Kidney (tissue), 13 donors: ENCODE measurements at regions not wholly inside any gene's neighbourhood (a gene's known extent, or its start where the extent isn't known, plus 50 kb on each side); places are given as distances from the start of the nearest gene placed in this dataset.

Experiments
- DNase-seq, 5 donors: peaks; one replicate each; pipeline ENCODE4 v3.0.0-alpha.2; 2013 to 2020
- FAIRE-seq: peaks from 2 replicates; lab custom pipeline; 2012; peaks lifted over from hg19 to GRCh38; lab: Jason Lieb, UNC
- H3K27ac ChIP-seq, 2 donors: one replicate each; pipeline ENCODE4 v1.7.0; 2013; ENCODE audit warnings: low read depth in 2 of 2, low read length in 2 of 2, inconsistent platforms in 1 of 2
- H3K27me3 ChIP-seq: one replicate; pipeline ENCODE4 v1.7.1; 2013; ENCODE audit warnings: low read length, inconsistent platforms; ENCODE audit not compliant: control insufficient read depth, insufficient read depth
- H3K36me3 ChIP-seq, 3 donors: one replicate each; pipeline versions ENCODE4 v1.7.0 to v1.7.1; 2013; ENCODE audit warnings: low read length in 3 of 3, control low read depth in 1 of 3, inconsistent platforms in 1 of 3; ENCODE audit not compliant: insufficient read depth in 3 of 3, control insufficient read depth in 2 of 3
- H3K4me1 ChIP-seq, 3 donors: one replicate each; pipeline versions ENCODE4 v1.7.0 to v1.7.1; 2013; ENCODE audit warnings: low read length in 3 of 3, inconsistent platforms in 1 of 3, low read depth in 1 of 3; ENCODE audit not compliant: control insufficient read depth in 2 of 3, insufficient read depth in 2 of 3
- H3K4me3 ChIP-seq, 3 donors: one replicate each; pipeline versions ENCODE4 v1.7.0 to v1.8.1; 2013; ENCODE audit warnings: low read length in 3 of 3, control low read depth in 1 of 3, inconsistent platforms in 1 of 3
- H3K9ac ChIP-seq, 3 donors: one replicate each; pipeline versions ENCODE4 v1.7.0 to v1.7.1; 2013; ENCODE audit warnings: low read length in 3 of 3, control low read depth in 1 of 3, inconsistent platforms in 1 of 3
- H3K9me3 ChIP-seq, 3 donors: one replicate each; pipeline versions ENCODE4 v1.7.0 to v1.7.1; 2013; ENCODE audit warnings: low read length in 3 of 3, control low read depth in 1 of 3, inconsistent platforms in 1 of 3; ENCODE audit not compliant: control insufficient read depth in 2 of 3, insufficient read depth in 1 of 3
- intact Hi-C: fragments of 100-400 bp; cut with DNase I; formaldehyde crosslinking; loops from one replicate; pipeline ENCODE4 v1.11.1; 2022
- TF ChIP-seq, protein P1 (sequence below): IDR thresholded peaks from 3 replicates; pipeline ENCODE4 v1.5.1; 2012; ENCODE audit warnings: mild to moderate bottlenecking, moderate library complexity, borderline replicate concordance; ENCODE audit not compliant: insufficient read depth; ENCODE audit errors: extremely low read depth
- donor health status: control.
- donor health status: control.
- donor health status: control.
- donor health status: control.
- donor health status: control.
- donor health status: DM: yes; HTN: yes; CAD: no.
- donor health status: Normal renal cell carcinoma (clear cell type).

DNA sequence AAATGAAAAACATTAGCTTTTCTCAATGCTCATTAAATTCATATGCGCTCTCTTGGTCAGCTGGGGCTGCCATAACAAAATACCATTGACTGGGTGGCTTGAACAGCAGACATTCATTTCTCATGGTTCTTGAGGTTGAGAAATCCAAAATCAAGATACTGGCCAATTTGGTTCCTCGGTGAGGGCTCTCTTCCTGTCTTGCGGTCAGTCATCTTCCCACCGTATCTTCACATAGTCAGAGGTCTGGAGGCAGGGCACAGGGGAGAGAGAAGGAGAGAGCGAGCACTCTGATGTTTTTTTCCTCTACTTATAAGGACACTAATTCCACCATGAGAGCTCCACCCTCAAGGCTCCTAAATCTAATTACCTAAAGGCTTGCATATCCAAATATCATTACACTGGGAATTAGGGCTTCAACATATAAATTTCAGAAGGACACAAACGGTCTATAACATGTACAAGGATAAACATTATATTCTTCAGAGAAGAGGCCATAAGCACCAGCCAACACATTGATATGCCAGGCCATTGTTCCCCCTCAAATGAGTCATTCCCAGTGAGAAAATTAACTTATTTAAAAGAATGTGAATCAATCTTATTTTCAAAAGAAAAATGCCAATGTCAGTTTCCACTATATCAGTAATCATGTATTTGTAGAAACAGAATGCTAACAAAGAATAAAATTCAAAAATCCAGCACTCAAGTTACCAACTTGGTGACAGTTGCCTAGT, 152.2 kb downstream of the BTG1 start:
- FAIRE-seq (no peak), DNase-seq (no peak)
- H3K4me1 ChIP-seq = no peaks in the 10 kb centered on the region
- intact Hi-C loops = no loop called here
- no peak overlapping the region for H3K27ac ChIP-seq
- H3K36me3 ChIP-seq = no peaks in the 10 kb centered on the region
- H3K27me3 ChIP-seq = no peaks in the 10 kb centered on the region
- no peak overlapping the region for H3K9ac ChIP-seq
- no peak overlapping the region for H3K4me3 ChIP-seq
- H3K9me3 ChIP-seq = no peaks in the 10 kb centered on the region
- TF ChIP-seq, protein P1, sequence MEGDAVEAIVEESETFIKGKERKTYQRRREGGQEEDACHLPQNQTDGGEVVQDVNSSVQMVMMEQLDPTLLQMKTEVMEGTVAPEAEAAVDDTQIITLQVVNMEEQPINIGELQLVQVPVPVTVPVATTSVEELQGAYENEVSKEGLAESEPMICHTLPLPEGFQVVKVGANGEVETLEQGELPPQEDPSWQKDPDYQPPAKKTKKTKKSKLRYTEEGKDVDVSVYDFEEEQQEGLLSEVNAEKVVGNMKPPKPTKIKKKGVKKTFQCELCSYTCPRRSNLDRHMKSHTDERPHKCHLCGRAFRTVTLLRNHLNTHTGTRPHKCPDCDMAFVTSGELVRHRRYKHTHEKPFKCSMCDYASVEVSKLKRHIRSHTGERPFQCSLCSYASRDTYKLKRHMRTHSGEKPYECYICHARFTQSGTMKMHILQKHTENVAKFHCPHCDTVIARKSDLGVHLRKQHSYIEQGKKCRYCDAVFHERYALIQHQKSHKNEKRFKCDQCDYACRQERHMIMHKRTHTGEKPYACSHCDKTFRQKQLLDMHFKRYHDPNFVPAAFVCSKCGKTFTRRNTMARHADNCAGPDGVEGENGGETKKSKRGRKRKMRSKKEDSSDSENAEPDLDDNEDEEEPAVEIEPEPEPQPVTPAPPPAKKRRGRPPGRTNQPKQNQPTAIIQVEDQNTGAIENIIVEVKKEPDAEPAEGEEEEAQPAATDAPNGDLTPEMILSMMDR = no peak

DNA sequence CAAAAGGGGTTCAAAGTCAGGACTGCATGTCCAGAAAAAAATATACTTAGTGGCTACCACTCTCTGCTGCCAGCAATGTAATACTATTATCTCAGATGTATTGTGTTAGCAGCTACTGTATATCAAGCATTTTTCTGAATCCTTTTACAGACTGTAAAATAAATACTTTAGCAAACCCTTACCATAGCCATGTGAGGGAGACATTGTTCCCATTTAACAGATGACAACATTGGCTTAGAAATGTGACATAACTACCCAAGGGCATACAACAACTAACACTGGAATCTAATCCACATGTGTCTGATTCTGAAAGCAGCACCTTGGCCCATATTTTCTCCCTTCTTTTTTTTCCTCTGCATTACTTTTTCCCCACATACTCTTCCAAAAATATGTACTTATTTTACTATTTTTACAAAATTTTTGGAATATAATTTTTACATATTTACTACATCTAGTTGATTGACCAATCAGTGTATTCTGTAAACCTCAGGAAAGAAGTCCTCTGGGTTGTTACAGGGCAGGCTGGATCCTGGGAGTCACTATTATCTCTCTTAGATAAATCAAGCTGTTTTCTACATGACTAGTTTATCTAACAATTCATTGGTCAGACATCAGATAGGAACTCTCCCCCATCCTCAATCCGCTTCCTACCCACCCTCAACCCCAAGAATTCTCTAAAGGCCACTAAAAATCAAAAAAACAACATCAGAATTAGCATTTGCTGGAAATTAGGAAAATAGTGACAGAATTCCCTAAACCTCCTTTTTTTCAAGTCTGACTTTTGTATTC, 154.1 kb downstream of the BTG1 start:
- Histone ChIP-seq H3K4me1 (no peaks in the 10 kb centered on the region), H3K4me3 (no peak overlapping the region), H3K27ac (no peak overlapping the region), H3K9ac (no peak overlapping the region), H3K9me3 (no peaks in the 10 kb centered on the region), H3K36me3 (no peaks in the 10 kb centered on the region), H3K27me3 (no peaks in the 10 kb centered on the region)
- FAIRE-seq (no peak), DNase-seq (no peak)
- intact Hi-C loops = no loop called here
- TF ChIP-seq, protein P1 = no peak

DNA sequence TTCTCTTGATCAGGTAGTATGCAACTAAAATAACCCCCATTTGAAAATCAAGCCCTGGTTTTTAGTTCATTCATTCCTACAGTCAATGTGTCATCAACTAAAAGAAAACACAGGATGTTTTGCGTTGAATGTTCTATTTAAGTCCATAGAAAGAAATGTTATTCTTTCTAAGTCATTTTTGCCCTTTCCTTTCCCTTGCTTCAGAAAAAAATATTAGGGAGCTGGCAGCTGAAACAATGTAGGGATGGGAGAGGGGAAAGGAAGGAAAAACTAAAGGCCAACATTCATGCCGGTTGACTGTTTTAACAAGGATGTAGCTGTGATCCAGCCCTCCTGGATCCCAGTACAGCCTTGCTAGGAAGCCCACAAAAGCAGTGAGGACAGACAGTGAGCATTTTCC, 155.1 kb downstream of the BTG1 start:
- no peaks in the 10 kb centered on the region for H3K36me3 ChIP-seq
- H3K4me1 ChIP-seq = no peaks in the 10 kb centered on the region
- DNase-seq (no peak), FAIRE-seq (no peak)
- no peak overlapping the region for H3K9ac ChIP-seq
- TF ChIP-seq, protein P1 = no peak
- H3K4me3 ChIP-seq = no peak overlapping the region
- H3K27ac ChIP-seq = peak overlapping the region in 1 of 2 donors; percentile 63
- H3K9me3 ChIP-seq = no peaks in the 10 kb centered on the region
- intact Hi-C loops = no loop called here
- no peaks in the 10 kb centered on the region for H3K27me3 ChIP-seq
